ENCODE measurements at regions not wholly inside any gene's neighbourhood (a gene's known extent, or its start where the extent isn't known, plus 50 kb on each side); places are given as distances from the start of the nearest gene placed in this dataset.

DNA sequence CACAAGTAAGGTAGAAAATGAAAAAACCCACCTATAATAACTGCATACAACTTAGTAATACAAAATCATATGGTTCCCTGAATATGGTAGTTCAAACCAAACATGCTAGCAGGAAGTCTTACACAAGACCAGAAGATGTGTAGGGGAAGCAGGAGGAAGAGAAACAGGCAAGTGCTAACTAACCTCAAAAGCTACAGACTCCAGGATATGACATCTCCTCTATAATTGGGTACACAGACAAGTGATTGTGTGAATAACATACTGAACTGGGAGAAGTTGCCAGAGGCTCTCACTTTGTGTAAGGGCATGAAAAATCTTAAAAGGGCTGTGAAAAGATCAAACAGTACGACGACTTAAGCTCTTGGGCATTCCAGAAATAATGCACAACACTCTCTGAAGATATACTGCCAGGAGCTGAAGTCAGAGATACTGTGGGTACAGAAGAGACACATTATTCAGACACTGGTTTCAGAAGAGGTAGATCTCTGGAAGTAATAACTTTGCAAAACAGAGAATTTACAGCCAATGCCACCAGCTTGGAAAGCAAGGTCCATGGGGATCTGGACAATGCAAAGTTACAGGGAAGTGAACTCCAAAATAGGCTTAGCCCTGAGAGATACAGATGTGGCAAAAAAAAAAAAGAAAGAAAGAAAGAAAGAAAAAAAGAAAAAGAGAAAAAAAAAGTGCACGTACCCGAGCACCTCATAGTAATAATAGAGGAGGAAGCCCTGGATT lies 767.2 kb downstream of the TNS3 start:
- no peak for DNase-seq
- H3K36me3 ChIP-seq, result no peaks in the 10 kb centered on the region
- 82 to 88% methylated on average over 4 of the region's 4 CpGs for WGBS, 2 donors
- TF ChIP-seq, protein P1, sequence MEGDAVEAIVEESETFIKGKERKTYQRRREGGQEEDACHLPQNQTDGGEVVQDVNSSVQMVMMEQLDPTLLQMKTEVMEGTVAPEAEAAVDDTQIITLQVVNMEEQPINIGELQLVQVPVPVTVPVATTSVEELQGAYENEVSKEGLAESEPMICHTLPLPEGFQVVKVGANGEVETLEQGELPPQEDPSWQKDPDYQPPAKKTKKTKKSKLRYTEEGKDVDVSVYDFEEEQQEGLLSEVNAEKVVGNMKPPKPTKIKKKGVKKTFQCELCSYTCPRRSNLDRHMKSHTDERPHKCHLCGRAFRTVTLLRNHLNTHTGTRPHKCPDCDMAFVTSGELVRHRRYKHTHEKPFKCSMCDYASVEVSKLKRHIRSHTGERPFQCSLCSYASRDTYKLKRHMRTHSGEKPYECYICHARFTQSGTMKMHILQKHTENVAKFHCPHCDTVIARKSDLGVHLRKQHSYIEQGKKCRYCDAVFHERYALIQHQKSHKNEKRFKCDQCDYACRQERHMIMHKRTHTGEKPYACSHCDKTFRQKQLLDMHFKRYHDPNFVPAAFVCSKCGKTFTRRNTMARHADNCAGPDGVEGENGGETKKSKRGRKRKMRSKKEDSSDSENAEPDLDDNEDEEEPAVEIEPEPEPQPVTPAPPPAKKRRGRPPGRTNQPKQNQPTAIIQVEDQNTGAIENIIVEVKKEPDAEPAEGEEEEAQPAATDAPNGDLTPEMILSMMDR (IDR thresholded peaks at IDR 0.05), result no peak
- no peak for TF ChIP-seq POLR2A (IDR thresholded peaks at IDR 0.05)
- no peaks in the 10 kb centered on the region for H3K4me1 ChIP-seq
- no peak overlapping the region for H3K4me3 ChIP-seq (replicated peaks in 1 of 3)
- no peaks in the 10 kb centered on the region for H3K9me3 ChIP-seq
- H3K27me3 ChIP-seq, result no peaks in the 10 kb centered on the region
- intact Hi-C loops (cut with DNase I), result no loop called here
- no peak overlapping the region for H3K27ac ChIP-seq

DNA sequence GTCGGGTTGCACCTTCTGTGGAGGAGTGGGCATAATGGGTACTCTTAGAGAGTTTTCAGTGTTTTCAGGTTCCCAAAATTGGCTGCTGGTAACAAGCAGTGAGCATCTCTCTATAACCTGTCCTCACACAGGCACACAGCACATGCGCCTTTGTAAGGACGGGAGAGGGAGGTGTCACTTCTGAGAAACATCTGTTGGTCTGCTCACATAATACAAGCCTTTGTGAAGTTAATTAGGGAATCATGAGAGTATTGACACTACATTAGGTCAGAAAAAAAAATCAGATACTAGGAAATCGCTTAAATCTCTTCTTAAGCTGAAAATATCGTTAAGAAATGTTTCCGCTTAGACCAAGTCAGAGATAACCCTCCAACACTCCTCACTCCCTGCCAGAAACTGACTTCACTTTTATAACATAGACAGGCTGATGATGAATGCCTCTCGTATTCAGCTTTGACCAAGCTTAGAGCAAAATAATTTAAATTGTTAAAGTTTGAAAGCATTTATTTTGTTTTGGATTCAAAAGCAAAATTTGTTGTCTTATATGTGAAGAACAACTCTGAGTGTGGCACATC lies 769.7 kb downstream of the TNS3 start:
- Histone ChIP-seq H3K9me3 (no peaks in the 10 kb centered on the region), H3K27ac (no peak overlapping the region), H3K4me1 (peaks cover 0 to 4% of the 10 kb centered on the region in 2 donors), H3K36me3 (no peaks in the 10 kb centered on the region), H3K4me3 (replicated peaks in 1 of 3) (no peak overlapping the region), H3K27me3 (no peaks in the 10 kb centered on the region)
- intact Hi-C loops (cut with DNase I), result no loop called here
- TF ChIP-seq, protein P1 (IDR thresholded peaks at IDR 0.05), result no peak
- no peak for DNase-seq
- 84 to 85% methylated on average over 7 of the region's 7 CpGs for WGBS, 2 donors

DNA sequence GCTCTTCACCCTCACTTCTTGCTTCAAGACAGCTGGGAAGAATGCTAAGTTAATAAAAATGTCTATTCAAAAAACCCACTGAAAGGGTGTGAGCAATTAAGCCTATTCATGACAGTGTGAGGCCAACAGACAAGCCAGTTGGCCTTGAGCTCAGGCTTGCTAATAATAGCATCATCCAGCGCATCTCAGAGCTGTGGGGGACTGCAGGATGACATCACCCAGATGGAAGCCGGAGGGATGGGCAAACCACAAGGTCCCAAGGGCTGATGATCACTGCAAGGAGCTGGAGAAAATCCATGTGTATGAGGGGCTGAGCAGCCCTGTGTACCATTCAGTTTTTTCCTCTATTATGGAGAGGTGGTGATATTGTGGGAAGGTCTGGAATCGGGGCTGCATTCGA lies 770.4 kb downstream of the TNS3 start:
- WGBS, 2 donors, result 70 to 88% methylated on average over 4 of the region's 4 CpGs
- peaks cover 0 to 7% of the 10 kb centered on the region in 2 donors for H3K4me1 ChIP-seq
- TF ChIP-seq, protein P1 (IDR thresholded peaks at IDR 0.05), result no peak
- TF ChIP-seq POLR2A (IDR thresholded peaks at IDR 0.05), result no peak
- H3K36me3 ChIP-seq, result no peaks in the 10 kb centered on the region
- DNase-seq, result no peak
- H3K27ac ChIP-seq, result no peak overlapping the region
- intact Hi-C loops (cut with DNase I), result no loop called here
- no peak overlapping the region for H3K4me3 ChIP-seq (replicated peaks in 1 of 3)
- H3K9me3 ChIP-seq, result no peaks in the 10 kb centered on the region
- H3K27me3 ChIP-seq, result no peaks in the 10 kb centered on the region

DNA sequence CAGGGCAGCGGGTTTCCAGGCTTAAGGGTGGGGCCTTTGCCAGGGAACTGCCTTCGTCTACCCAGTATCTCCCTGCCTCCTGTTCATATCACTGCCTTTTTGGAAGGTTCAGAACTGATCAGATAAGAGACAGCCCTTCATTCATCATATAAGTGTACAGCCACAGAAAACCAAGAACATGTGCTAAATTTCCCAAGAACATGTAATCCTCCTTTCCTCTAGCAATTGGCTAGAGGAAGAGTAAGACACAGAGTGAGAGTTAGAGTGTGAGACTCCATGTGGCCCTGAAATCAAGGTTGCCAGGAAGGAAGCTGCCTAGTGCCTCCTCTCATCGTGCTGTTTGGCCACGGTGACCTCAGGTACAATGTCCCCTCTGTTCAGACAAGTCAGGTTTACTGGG lies 770.9 kb downstream of the TNS3 start:
- Histone ChIP-seq H3K4me1 (peaks cover 0 to 7% of the 10 kb centered on the region in 2 donors), H3K36me3 (no peaks in the 10 kb centered on the region), H3K4me3 (replicated peaks in 1 of 3) (no peak overlapping the region), H3K9me3 (no peaks in the 10 kb centered on the region), H3K27ac (no peak overlapping the region), H3K27me3 (no peaks in the 10 kb centered on the region)
- WGBS, 2 donors, result 85 to 91% methylated on average over 3 to 4 of the region's 4 CpGs
- no peak for DNase-seq
- TF ChIP-seq, protein P1 (IDR thresholded peaks at IDR 0.05), result no peak
- no peak for TF ChIP-seq POLR2A (IDR thresholded peaks at IDR 0.05)
- intact Hi-C loops (cut with DNase I), result no loop called here

DNA sequence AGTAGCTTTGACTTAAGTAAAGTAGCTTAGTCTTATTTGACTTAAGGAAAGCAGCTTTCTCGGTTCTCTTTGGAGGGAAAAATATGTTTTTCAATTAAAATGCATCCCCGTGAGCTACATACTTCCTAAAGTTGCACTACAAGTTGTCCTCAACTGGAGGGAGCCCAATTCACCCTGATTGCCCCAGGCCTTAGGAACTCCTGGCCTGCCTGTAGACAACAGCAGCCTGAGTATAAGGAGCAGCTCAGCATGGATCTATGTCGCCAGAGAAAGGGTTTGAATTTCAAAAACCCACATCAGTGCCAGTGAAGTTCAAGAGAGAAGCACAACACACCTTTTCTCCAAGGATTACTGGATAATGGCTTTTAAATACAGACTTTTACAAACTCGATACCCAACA lies 772.0 kb downstream of the TNS3 start:
- intact Hi-C loops (cut with DNase I), result no loop called here
- no peaks in the 10 kb centered on the region for H3K27me3 ChIP-seq
- DNase-seq, result no peak
- TF ChIP-seq, protein P1 (IDR thresholded peaks at IDR 0.05), result no peak
- TF ChIP-seq POLR2A (IDR thresholded peaks at IDR 0.05), result no peak
- H3K9me3 ChIP-seq, result no peaks in the 10 kb centered on the region
- no peaks in the 10 kb centered on the region for H3K36me3 ChIP-seq
- no peak overlapping the region for H3K4me3 ChIP-seq (replicated peaks in 1 of 3)
- H3K27ac ChIP-seq, result no peak overlapping the region
- peaks cover 0 to 7% of the 10 kb centered on the region in 2 donors for H3K4me1 ChIP-seq
- WGBS, 2 donors, result 91 to 92% methylated on average over 4 of the region's 4 CpGs

Data from thyroid gland (tissue), 4 donors.